ENCODE measurements at regions not wholly inside any gene's neighbourhood (a gene's known extent, or its start where the extent isn't known, plus 50 kb on each side); places are given as distances from the start of the nearest gene placed in this dataset.

- no peak for TF ChIP-seq CTCF (IDR thresholded peaks at IDR 0.05)
- no peak for TF ChIP-seq POLR2AphosphoS5 (IDR thresholded peaks at IDR 0.05)
Measured at GRCh38 chr2:60377825-60378224, 175.6 kb downstream of the BCL11A start.
